ENCODE measurements at regions not wholly inside any gene's neighbourhood (a gene's known extent, or its start where the extent isn't known, plus 50 kb on each side); places are given as distances from the start of the nearest gene placed in this dataset.
A peak's percentile ranks its signal among the peaks of the same experiment; 100 is the strongest.
"Not testable (repeated sequence)": the region's sequence is repeated elsewhere in the genome, so short reads cannot be mapped to it uniquely, and the experiment has no call there.

DNA sequence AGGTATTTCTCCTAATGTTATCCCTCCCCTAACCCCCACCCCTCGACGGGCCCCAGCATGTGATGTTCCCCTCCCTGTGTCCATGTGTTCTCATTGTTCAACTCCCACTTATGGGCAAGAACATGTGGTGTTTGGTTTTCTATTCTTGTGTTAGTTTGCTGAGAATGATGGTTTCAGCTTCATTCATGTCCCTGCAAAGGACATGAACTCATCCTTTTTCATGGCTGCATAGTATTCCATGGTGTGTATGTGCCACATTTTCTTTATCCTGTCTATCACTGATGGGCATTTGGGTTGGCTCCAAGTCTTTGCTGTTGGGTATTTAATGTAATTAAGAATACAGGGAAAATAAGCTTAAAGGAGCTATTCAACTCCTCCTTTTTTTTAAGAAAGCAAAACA lies 1030.4 kb downstream of the PCDH7 start:
- not testable (repeated sequence) for DNase-seq (ENCODE audit: low read depth)

GRCh38 chr4:31755751-31756150 lies 1035.6 kb downstream of the PCDH7 start:
- DNase-seq (ENCODE audit: low read depth): no peak

- no peak for DNase-seq (ENCODE audit: low read depth)
Observed at GRCh38 chr4:31768756-31769155, 1048.6 kb downstream of the PCDH7 start.

- DNase-seq (ENCODE audit: low read depth): no peak
Observed at GRCh38 chr4:31783311-31783710, 1063.1 kb downstream of the PCDH7 start.

- no peak for DNase-seq (ENCODE audit: low read depth)
Observed at GRCh38 chr4:31784558-31784957, 1064.4 kb downstream of the PCDH7 start.

DNA sequence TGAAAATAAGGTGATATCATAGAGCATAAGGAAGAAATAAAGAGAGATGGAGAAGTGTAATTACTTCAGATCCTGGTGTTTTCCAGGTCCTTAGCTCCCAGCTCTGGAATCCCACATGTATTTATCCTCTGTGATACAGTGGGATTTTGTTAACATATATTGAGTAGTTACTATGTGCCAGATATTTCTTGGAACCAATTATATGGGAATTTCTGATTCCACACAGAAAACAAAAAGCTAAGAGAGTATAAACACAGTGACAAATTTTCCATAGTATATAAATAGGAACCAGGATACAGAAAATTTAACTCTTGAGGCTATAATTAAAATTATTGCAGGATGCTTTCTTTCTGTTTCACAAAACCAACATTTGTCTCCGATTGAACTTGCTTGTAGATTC lies 1067.5 kb downstream of the PCDH7 start:
- DNase-seq (ENCODE audit: low read depth): no peak

- DNase-seq (ENCODE audit: low read depth): no peak
Observed at GRCh38 chr4:31788676-31789075, 1068.5 kb downstream of the PCDH7 start.

DNA sequence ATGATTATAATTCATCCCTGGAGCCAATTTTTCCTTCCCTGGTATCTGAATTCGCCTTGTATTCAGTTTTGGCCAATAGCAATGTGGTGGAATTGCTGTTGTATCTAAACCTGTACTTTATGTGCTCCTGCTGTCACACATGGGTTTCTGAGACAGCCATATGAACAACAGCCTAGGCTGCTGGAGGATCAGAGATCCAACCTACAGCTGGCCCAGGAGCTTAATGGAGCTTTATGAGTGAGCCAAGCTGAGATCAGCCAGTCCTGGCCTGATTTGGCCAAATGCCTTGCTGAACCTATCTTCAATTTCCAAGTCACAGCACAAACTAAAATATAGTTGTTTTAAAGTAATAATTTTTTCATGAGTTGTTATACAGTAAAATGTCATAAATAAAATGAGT lies 1071.5 kb downstream of the PCDH7 start:
- no peak for DNase-seq (ENCODE audit: low read depth)

GRCh38 chr4:31793907-31794306 lies 1073.7 kb downstream of the PCDH7 start:
- peak; percentile 21 for DNase-seq (ENCODE audit: low read depth)

GRCh38 chr4:31797052-31797451 lies 1076.9 kb downstream of the PCDH7 start:
- DNase-seq (ENCODE audit: low read depth): not testable (repeated sequence)

DNA sequence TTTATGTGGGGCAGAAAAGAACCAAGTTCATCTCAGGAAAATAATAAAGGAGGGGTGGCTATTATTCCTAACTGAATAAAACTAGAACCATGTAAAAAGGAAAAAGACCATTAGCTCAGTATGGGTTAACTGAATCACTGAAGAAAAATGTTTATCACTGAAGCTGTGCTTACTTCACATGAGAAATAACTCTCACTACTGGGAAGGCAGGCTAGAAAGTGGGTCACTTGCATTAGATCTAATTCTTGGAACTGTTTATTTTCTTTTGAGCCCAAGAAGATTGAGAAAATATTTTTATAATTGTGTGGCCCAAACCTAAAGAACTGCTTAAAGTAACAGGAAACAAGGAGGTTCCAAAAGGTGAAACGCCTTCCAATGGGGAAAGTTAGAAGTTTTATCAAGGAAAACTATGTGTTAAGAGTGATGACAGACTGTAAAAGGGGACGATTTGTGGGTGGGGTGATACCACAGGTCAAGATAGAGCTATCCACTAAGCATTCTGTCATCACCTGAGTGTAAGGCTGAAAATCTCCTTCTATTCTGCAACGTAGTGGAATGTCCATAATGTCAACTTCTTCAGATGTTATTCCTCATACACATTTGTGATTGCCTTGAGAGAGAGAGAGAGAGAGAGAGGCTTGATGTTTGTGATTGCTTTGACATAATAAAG lies 1083.5 kb downstream of the PCDH7 start:
- peak; percentile 88 for DNase-seq (ENCODE audit: low read depth)

- peak; percentile 82 for DNase-seq (ENCODE audit: low read depth)
Observed at GRCh38 chr4:31807036-31807435, 1086.9 kb downstream of the PCDH7 start.

DNA sequence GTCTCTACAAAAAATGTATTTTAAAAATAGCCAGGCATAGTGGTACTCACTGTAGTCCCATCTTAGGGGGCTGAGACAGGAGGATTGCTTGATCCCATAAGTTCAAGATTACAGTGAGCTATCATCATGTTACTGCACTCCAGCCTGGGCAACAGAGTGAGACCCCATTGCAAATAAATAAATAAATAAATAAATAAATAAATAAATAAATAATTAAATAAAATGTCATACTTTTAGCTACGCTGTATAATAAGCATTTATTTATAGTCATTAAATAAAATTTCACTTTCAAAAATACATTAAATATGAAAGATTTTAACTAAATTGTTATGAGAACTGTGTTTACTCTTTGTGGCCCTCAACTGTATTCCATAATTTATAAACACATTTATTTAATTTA lies 1124.2 kb downstream of the PCDH7 start:
- no peak for DNase-seq (ENCODE audit: low read depth)

DNA sequence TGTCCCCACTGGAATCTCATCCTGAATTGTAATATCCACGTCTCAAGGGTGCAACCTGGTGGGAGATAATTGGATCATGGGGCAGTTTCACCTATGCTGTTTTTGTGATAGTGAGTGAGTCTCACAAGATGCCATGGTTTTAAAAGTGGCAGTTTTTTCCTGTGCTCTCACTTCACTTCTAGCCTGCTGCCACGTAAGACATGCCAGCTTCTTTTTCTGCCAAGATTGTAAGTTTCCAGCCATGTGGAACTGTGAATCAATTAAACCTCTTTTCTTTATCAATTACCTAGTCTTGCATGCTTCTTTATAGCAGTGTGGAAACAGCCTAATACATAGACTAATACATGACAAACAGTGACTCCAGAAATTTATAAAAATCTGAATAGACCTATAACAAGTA lies 1131.8 kb downstream of the PCDH7 start:
- DNase-seq (ENCODE audit: low read depth): no peak

DNA sequence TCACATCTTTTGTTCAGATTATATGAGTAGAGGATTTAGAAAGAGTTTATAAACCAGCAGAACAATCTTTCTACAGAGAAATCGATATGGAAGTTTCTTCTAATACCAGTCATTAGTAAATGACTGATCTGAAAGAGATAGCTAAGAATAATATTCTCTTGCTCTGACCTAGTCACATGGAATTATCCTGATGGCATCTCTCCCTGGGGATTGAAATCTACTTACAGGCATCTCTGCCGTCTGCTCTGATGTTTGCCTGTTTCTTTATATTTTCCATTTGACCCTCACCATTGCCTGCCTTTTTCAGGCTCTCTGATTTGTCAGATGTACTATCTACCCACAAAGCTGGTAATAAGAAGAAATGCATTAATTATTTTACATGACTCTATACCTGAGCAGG lies 1157.3 kb downstream of the PCDH7 start:
- no peak for DNase-seq (ENCODE audit: low read depth)

GRCh38 chr4:31880837-31881236 lies 1160.7 kb downstream of the PCDH7 start:
- not testable (repeated sequence) for DNase-seq (ENCODE audit: low read depth)

DNA sequence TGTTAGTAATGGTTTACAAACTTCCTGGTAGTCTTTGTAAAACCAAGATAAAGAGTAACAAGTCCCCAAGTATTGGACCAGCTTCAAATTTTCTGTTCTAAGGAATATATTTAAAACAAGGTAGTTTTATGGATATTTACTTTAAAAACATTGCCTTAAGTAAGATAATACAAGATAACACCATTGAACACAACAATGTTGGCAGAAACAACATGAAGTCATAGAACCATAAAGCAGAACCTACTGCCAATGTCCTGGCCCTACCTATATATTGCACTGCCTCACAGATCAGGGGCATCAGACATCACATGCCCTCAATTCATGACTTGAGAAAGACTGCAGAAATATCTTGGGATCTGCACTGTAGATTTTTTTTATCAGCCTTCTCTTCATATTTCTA lies 1176.2 kb downstream of the PCDH7 start:
- no peak for DNase-seq (ENCODE audit: low read depth)

DNA sequence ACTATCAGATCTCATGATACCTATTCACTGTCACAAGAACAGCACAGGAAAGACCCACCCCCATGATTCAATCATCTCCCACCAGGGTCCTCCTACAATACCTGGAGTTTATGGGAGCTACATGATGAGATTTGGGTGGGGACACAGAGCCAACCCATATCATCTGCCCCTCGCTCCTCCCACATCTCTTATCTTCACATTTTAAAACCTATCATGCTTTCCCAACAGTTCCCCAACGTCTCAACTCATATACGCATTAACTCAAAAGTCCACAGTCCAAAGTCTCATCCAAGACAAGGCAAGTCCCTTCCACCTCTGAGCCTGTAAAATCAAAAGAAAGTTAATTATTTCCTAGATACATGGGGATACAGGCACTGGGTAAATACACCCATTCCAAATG lies 1185.2 kb downstream of the PCDH7 start:
- DNase-seq (ENCODE audit: low read depth): no peak

DNA sequence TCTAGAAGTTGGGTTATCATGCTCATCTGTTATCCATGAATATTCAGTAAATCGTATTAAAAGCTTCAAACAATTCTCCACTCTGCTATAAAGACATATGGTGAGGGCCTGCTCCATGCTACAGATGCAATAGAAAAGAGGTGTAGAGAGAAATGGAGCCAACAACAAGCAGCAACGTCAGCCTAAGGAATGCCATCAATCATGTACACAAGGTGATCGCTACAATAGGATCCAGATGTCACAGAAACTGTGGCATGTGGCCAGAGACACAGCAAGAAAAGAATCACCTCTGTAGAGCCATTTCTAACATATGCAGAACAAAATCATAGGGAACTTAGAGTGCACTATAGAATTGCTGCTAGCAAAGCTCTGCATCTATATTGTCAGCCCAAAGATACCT lies 1188.1 kb downstream of the PCDH7 start:
- DNase-seq (ENCODE audit: low read depth): no peak

DNA sequence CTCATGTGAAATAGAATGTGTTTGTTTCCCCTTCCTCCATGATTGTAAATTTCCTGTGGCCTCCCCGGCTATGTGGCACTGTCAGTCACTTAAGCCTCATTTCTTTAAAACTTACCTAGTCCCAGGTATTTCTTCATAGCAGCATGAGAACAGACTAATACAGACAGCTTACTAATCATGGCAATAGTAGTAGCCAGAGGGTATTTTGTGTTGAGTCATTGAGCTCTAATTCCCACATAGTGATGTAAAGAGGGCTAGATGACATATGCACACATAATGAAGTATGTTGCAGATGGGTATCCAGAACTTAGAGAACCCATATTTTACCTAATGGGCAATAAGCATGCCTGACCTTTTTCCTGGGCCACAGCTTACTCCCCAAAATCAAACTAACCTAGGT lies 1197.2 kb downstream of the PCDH7 start:
- peak; percentile 48 for DNase-seq (ENCODE audit: low read depth)

GRCh38 chr4:31918891-31919290 lies 1198.7 kb downstream of the PCDH7 start:
- DNase-seq (ENCODE audit: low read depth): peak; percentile 95

- no peak for DNase-seq (ENCODE audit: low read depth)
Observed at GRCh38 chr4:31923634-31924033, 1203.5 kb downstream of the PCDH7 start.

- DNase-seq (ENCODE audit: low read depth): no peak
Observed at GRCh38 chr4:31929676-31930345, 1209.6 kb downstream of the PCDH7 start.

GRCh38 chr4:31946456-31946855 lies 1226.3 kb downstream of the PCDH7 start:
- no peak for DNase-seq (ENCODE audit: low read depth)
